Activated T-cell treated with anti-CD3 and anti-CD28 coated beads for 24 hours (primary cell): ENCODE measurements at regions not wholly inside any gene's neighbourhood (a gene's known extent, or its start where the extent isn't known, plus 50 kb on each side); places are given as distances from the start of the nearest gene placed in this dataset.

ENCODE experiments used
- DNase-seq: peaks from one replicate; pipeline ENCODE4 v3.0.0-alpha.2; 2020; ENCODE audit warnings: low read depth

- no peak for DNase-seq
These were observed 133.3 kb upstream of the ELL2 start for GRCh38 chr5:96094904-96095303.

- DNase-seq: no peak
These were observed 132.3 kb upstream of the ELL2 start for GRCh38 chr5:96093890-96094381.

GRCh38 chr5:96093340-96093739 lies 131.7 kb upstream of the ELL2 start:
- no peak for DNase-seq

- DNase-seq: no peak
These were observed 130.2 kb upstream of the ELL2 start for GRCh38 chr5:96091874-96092273.

GRCh38 chr5:96090215-96090614 lies 128.6 kb upstream of the ELL2 start:
- no peak for DNase-seq

GRCh38 chr5:96088706-96089498 lies 127.3 kb upstream of the ELL2 start:
- DNase-seq: no peak

GRCh38 chr5:96087939-96088338 lies 126.3 kb upstream of the ELL2 start:
- DNase-seq: no peak

- DNase-seq: no peak
These were observed 123.3 kb upstream of the ELL2 start for GRCh38 chr5:96084874-96085506.

- DNase-seq: no peak
These were observed 121.8 kb upstream of the ELL2 start for GRCh38 chr5:96083361-96083881.

GRCh38 chr5:96081276-96081858 lies 119.7 kb upstream of the ELL2 start:
- no peak for DNase-seq

- no peak for DNase-seq
These were observed 118.9 kb upstream of the ELL2 start for GRCh38 chr5:96080557-96080956.

GRCh38 chr5:96079962-96080361 lies 118.3 kb upstream of the ELL2 start:
- DNase-seq: no peak

- DNase-seq: no peak
These were observed 117.4 kb upstream of the ELL2 start for GRCh38 chr5:96079075-96079474.

- no peak for DNase-seq
These were observed 114.8 kb upstream of the ELL2 start for GRCh38 chr5:96076451-96076850.

GRCh38 chr5:96075579-96076289 lies 114.1 kb upstream of the ELL2 start:
- no peak for DNase-seq

GRCh38 chr5:96074870-96075269 lies 113.2 kb upstream of the ELL2 start:
- DNase-seq: no peak

- no peak for DNase-seq
These were observed 112.8 kb upstream of the ELL2 start for GRCh38 chr5:96074460-96074859.

- no peak for DNase-seq
These were observed 111.1 kb upstream of the ELL2 start for GRCh38 chr5:96072791-96073165.

GRCh38 chr5:96072138-96072790 lies 110.6 kb upstream of the ELL2 start:
- DNase-seq: no peak

GRCh38 chr5:96070622-96071225 lies 109.1 kb upstream of the ELL2 start:
- no peak for DNase-seq

GRCh38 chr5:96067894-96068614 lies 106.4 kb upstream of the ELL2 start:
- no peak for DNase-seq
